Neural crest cell (in vitro differentiated cells): ENCODE measurements at regions not wholly inside any gene's neighbourhood (a gene's known extent, or its start where the extent isn't known, plus 50 kb on each side); places are given as distances from the start of the nearest gene placed in this dataset.
"Not testable (repeated sequence)": the region's sequence is repeated elsewhere in the genome, so short reads cannot be mapped to it uniquely, and the experiment has no call there.

Source experiments
- DNase-seq: peaks from one replicate; pipeline ENCODE4 v3.0.0; 2021; ENCODE audit warnings: low read depth, mixed read lengths, low spot score
- H3K27ac Mint-ChIP-seq: one replicate; pipeline ENCODE4 v1.8.0; 2021; ENCODE audit warnings: mild to moderate bottlenecking, mixed read lengths; ENCODE audit not compliant: unreplicated experiment
- H3K27me3 Mint-ChIP-seq: 2 replicates; pipeline ENCODE4 v1.8.0; 2021; ENCODE audit warnings: low read depth, mild to moderate bottlenecking, mixed read lengths
- H3K36me3 Mint-ChIP-seq: 2 replicates; pipeline ENCODE4 v1.8.0; 2021; ENCODE audit warnings: low read depth, mild to moderate bottlenecking, mixed read lengths
- H3K4me1 Mint-ChIP-seq: 2 replicates; pipeline ENCODE4 v1.8.0; 2021; ENCODE audit warnings: mixed read lengths
- H3K4me3 Mint-ChIP-seq: one replicate; pipeline ENCODE4 v1.8.0; 2021; ENCODE audit warnings: mild to moderate bottlenecking, mixed read lengths
- H3K9me3 Mint-ChIP-seq: 2 replicates; pipeline ENCODE4 v1.8.0; 2021; ENCODE audit warnings: mixed read lengths
- TF ChIP-seq, protein P1 (sequence below): fragments of 200-600 bp; sonication (generic); conservative IDR thresholded peaks from 2 replicates; pipeline ENCODE4 v1.5.0; 2021; ENCODE audit warnings: antibody characterized with exemption, mild to moderate bottlenecking

DNA sequence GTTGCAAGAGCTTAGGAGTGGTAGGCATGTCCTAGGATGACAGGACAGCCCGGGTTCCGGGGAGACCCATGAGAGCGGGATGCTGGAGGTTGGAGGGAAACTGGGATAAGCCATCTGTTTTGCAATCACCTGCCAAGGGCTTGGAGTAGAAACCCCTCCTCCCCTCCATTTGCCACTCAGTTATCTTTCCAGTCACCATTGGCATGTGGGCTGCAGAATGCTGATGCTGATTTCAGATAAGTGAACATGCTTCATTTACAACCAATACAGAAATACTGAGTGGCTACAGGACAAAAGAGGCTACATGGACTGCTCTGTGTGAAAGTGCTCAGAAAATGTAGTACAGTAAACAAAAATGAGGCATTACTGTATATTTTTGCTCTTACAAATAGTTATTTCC lies 93.4 kb upstream of the KIF2A start:
- H3K36me3 Mint-ChIP-seq: no peaks in the 10 kb centered on the region
- H3K4me3 Mint-ChIP-seq: no peak overlapping the region
- H3K4me1 Mint-ChIP-seq: no peaks in the 10 kb centered on the region
- H3K9me3 Mint-ChIP-seq: no peaks in the 10 kb centered on the region
- no peak for DNase-seq
- TF ChIP-seq, protein P1, sequence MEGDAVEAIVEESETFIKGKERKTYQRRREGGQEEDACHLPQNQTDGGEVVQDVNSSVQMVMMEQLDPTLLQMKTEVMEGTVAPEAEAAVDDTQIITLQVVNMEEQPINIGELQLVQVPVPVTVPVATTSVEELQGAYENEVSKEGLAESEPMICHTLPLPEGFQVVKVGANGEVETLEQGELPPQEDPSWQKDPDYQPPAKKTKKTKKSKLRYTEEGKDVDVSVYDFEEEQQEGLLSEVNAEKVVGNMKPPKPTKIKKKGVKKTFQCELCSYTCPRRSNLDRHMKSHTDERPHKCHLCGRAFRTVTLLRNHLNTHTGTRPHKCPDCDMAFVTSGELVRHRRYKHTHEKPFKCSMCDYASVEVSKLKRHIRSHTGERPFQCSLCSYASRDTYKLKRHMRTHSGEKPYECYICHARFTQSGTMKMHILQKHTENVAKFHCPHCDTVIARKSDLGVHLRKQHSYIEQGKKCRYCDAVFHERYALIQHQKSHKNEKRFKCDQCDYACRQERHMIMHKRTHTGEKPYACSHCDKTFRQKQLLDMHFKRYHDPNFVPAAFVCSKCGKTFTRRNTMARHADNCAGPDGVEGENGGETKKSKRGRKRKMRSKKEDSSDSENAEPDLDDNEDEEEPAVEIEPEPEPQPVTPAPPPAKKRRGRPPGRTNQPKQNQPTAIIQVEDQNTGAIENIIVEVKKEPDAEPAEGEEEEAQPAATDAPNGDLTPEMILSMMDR: no peak
- no peaks in the 10 kb centered on the region for H3K27me3 Mint-ChIP-seq
- no peak overlapping the region for H3K27ac Mint-ChIP-seq

DNA sequence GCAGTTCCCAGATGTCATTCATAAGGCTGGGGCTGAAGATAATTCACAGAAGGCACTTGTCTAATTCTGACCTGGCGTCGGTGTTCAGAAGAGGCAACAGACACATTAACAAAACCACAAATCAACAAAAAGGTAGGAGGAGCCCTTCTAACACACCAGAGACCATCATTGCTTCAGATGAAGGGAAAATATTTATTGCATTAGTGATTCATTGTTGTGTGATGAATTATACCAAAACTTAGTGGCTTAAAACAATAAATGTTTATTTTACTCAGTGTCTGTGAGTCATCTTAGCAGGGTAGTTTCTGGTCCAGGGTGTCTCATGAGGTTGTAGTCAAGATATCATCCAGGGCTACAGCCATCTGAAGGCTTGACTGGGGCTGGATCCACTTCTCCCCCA lies 91.3 kb upstream of the KIF2A start:
- Mint-ChIP-seq H3K4me3 (no peak overlapping the region), H3K27me3 (no peaks in the 10 kb centered on the region)
- TF ChIP-seq, protein P1: no peak

DNA sequence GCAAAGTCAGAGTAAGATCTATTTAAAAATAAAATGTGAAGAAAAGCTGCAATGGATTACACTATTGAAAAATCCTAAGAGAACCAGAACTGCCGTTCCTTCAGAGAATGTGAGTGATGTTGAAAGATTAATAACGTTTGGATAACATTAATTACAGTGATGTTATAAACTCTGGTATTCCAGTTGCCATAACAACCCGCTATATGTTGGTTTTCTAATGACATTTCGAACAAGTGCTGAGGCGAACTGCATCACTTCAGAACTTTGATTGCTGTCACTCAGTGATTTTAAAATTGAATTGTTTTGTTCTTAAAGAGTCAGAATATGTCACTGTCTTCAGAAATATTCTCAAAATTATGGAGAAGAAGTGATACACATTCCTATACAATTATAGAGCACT lies 89.4 kb upstream of the KIF2A start:
- DNase-seq, H3K27me3 Mint-ChIP-seq, H3K4me3 Mint-ChIP-seq, H3K27ac Mint-ChIP-seq, H3K4me1 Mint-ChIP-seq, H3K36me3 Mint-ChIP-seq, H3K9me3 Mint-ChIP-seq: not testable (repeated sequence)

More for the DNA sequence above, 91.3 kb upstream of the KIF2A start:
- Mint-ChIP-seq H3K4me1 (no peaks in the 10 kb centered on the region), H3K9me3 (no peaks in the 10 kb centered on the region), H3K27ac (no peak overlapping the region), H3K36me3 (no peaks in the 10 kb centered on the region)
- no peak for DNase-seq

DNA sequence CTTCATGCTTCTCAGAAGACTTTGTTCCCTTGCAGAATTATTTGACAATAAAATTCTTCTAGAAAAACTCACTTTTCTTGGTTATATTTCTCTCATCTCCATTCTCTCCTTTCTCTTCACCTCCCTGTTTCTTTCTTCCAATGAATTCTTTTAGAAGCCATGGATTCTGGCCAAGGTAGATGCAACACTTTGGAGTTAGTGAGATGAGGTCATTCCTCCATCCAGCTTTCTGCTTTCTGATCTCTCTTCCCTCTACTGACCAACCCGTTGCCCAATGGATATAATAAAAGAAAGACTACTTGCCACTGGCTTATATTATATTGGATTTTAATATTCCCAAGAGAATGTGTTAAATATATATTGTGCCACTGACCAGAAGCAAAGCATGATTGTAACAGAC lies 88.9 kb upstream of the KIF2A start:
- H3K4me3 Mint-ChIP-seq, H3K4me1 Mint-ChIP-seq, H3K36me3 Mint-ChIP-seq, H3K9me3 Mint-ChIP-seq, H3K27me3 Mint-ChIP-seq, DNase-seq, H3K27ac Mint-ChIP-seq: not testable (repeated sequence)

DNA sequence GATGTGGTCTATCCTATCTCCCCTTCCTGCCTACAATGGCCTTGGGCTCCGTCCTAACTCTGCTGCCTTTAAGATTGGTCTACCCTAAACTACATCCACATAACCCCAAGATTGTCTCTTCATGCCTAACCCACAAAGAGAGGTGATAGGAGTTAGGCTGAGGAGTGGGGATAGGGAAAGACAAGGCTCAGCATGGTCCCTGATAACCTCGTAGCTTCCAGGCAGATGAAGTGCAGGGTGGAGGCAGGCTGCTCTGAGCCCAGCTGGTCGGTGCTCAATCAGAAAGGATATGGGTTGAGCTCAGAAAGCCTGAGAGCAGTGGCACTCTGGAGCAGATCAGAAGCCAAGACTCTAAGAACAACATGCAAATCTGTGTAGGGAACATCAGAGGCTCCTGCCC lies 87.1 kb upstream of the KIF2A start:
- not testable (repeated sequence) for H3K27me3 Mint-ChIP-seq, H3K36me3 Mint-ChIP-seq, DNase-seq, H3K4me3 Mint-ChIP-seq, H3K4me1 Mint-ChIP-seq, H3K27ac Mint-ChIP-seq, H3K9me3 Mint-ChIP-seq

DNA sequence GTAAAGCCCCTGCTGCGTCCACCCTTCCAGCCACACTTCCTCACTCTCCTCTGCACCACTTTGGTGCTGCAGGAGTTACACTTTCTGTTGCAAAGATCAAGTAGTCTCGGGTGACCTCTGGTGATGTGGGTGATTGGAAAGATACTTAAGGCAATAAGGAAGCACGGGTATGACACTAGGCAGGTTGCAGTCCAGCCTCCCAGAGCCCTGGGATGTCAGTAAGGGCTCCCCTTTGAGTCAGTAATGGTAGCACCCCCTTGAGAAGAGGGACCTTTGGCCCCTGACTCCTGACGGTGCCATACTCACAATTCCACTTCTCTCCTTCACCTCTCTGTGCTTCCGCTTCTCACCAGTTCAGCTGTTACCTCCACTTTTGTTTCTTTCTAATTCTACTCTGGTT lies 84.1 kb upstream of the KIF2A start:
- H3K27me3 Mint-ChIP-seq, DNase-seq, H3K36me3 Mint-ChIP-seq, H3K4me1 Mint-ChIP-seq, H3K27ac Mint-ChIP-seq, H3K9me3 Mint-ChIP-seq, H3K4me3 Mint-ChIP-seq: not testable (repeated sequence)

DNA sequence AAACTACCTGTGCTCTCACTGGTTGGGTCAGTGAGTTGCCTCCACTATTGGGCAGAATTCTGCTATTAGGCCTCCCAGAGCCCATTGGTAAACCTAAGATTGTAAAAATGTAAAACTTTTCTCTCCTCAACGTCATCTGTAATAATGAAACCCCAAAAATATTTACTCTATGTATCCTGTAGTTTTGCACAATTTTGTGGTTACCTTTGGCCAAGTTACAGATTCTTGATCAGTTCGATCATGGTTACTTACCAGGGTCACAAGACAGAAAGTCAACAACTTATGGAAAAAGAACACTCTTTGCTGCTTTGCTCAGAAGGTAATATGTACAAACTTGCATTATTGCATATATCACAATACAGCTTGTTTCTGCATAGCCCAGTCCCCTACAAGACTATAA lies 83.7 kb upstream of the KIF2A start:
- not testable (repeated sequence) for H3K4me3 Mint-ChIP-seq, DNase-seq

DNA sequence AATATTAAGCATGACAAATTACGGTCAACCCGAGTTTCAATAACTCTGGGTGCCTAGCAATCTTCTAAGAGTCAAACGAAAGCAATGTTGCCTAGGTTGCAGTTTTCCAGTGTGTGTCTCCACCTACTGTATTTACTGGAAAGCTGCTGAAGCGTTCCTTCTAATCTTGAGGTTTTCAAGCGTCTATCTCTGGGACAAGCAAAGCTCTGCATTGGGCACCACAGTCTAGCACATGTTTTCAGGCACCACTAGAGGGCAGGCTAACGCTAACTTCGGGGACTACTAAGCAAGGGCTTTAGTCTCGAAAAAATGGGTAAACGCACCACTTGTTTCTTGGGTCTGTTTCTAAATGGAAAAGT lies 82.7 kb upstream of the KIF2A start:
- H3K36me3 Mint-ChIP-seq, H3K27ac Mint-ChIP-seq, H3K4me1 Mint-ChIP-seq, H3K4me3 Mint-ChIP-seq, H3K27me3 Mint-ChIP-seq, H3K9me3 Mint-ChIP-seq: not testable (repeated sequence)
- TF ChIP-seq, protein P1: peak; percentile 71
- peak; percentile 49 for DNase-seq

More for the DNA sequence above, 83.7 kb upstream of the KIF2A start:
- H3K27ac Mint-ChIP-seq, H3K36me3 Mint-ChIP-seq, H3K27me3 Mint-ChIP-seq, H3K9me3 Mint-ChIP-seq, H3K4me1 Mint-ChIP-seq: not testable (repeated sequence)
